WERI-Rb-1 (cell line): ENCODE measurements at regions not wholly inside any gene's neighbourhood (a gene's known extent, or its start where the extent isn't known, plus 50 kb on each side); places are given as distances from the start of the nearest gene placed in this dataset.

Experiments
- DNase-seq: peaks from one replicate; pipeline ENCODE4 v3.0.0-alpha.2; 2020
- H3K27ac ChIP-seq: fragments of 250-450 bp; sonication (Bioruptor Pico); 2 replicates; pipeline ENCODE4 v1.5.1; 2020; ENCODE audit warnings: mild to moderate bottlenecking, moderate library complexity
- H3K27me3 ChIP-seq: fragments of 250-450 bp; sonication (Bioruptor Pico); 2 replicates; pipeline ENCODE4 v1.5.1; 2021; ENCODE audit warnings: mild to moderate bottlenecking, low read depth, moderate library complexity; ENCODE audit not compliant: insufficient read depth, severe bottlenecking
- H3K36me3 ChIP-seq: fragments of 250-450 bp; sonication (Bioruptor Pico); 2 replicates; pipeline ENCODE4 v1.5.1; 2020; ENCODE audit warnings: mild to moderate bottlenecking, moderate library complexity
- H3K4me3 ChIP-seq: 2 replicates; pipeline ENCODE4 v1.5.1; 2011; ENCODE audit warnings: low read depth, mild to moderate bottlenecking, control low read depth, low read length
- H3K9me3 ChIP-seq: fragments of 250-450 bp; sonication (Bioruptor Pico); 2 replicates; pipeline ENCODE4 v1.5.1; 2021; ENCODE audit warnings: mild to moderate bottlenecking, moderate library complexity; ENCODE audit not compliant: severe bottlenecking
- TF ChIP-seq, protein P1 (sequence below): IDR thresholded peaks from 2 replicates; pipeline ENCODE4 v1.5.1; 2011; ENCODE audit warnings: low read depth, mild to moderate bottlenecking, control low read depth, inconsistent platforms, low read length

DNA sequence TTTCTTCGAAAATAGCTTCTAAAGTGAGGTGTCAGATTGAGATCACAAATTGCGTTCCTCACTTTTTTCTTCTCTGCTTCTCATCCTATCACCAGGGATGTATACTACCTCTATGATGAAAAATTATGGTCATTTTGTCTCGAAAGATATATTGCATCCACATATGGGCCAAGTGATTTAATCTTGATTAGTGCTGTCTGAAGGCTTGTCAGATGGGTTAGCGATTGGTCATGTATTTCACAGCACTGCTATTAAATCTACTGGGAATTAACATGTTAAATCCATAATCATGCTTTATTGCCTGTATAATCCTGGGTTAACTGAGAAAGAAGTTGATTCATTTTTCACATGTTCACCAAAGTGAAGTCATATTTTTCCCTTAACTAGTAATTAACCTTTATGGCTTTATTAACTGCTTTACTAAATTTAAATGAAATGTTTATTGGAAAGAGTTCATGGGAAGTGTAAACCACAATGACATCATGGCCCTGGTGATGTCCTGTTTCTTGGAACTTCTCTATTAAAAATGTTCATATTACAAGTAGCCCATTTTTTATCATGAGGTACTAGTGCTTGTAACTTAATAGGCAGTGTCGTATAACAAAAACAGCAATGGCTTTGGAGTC lies 193.3 kb downstream of the SMC2 start:
- TF ChIP-seq, protein P1, sequence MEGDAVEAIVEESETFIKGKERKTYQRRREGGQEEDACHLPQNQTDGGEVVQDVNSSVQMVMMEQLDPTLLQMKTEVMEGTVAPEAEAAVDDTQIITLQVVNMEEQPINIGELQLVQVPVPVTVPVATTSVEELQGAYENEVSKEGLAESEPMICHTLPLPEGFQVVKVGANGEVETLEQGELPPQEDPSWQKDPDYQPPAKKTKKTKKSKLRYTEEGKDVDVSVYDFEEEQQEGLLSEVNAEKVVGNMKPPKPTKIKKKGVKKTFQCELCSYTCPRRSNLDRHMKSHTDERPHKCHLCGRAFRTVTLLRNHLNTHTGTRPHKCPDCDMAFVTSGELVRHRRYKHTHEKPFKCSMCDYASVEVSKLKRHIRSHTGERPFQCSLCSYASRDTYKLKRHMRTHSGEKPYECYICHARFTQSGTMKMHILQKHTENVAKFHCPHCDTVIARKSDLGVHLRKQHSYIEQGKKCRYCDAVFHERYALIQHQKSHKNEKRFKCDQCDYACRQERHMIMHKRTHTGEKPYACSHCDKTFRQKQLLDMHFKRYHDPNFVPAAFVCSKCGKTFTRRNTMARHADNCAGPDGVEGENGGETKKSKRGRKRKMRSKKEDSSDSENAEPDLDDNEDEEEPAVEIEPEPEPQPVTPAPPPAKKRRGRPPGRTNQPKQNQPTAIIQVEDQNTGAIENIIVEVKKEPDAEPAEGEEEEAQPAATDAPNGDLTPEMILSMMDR, result no peak
- Histone ChIP-seq H3K4me3 (no peak overlapping the region), H3K27ac (no peak overlapping the region), H3K27me3 (no peaks in the 10 kb centered on the region), H3K36me3 (no peaks in the 10 kb centered on the region), H3K9me3 (no peaks in the 10 kb centered on the region)
- DNase-seq, result no peak

DNA sequence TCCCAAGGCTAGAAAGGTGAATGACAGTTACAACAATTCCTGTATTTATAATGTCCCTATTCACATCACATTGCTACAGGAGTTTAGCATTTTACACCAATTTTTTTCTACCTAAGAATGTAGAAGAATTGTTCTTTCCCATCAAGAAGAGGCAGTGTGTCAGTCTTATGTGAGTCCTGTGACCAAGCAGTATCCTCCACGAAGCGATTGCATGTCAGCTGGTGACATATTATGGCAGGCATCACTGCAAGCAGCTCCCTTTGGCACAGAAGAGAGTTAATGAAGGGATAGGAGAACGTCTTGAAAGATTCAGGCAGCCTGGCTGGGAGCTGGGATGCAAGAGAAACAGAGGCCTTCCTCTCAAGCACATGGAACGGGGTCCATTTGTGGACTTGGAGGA lies 199.8 kb downstream of the SMC2 start:
- Histone ChIP-seq H3K36me3 (no peaks in the 10 kb centered on the region), H3K27me3 (no peaks in the 10 kb centered on the region), H3K27ac (no peak overlapping the region), H3K9me3 (no peaks in the 10 kb centered on the region), H3K4me3 (no peak overlapping the region)
- no peak for DNase-seq
- TF ChIP-seq, protein P1, result no peak

DNA sequence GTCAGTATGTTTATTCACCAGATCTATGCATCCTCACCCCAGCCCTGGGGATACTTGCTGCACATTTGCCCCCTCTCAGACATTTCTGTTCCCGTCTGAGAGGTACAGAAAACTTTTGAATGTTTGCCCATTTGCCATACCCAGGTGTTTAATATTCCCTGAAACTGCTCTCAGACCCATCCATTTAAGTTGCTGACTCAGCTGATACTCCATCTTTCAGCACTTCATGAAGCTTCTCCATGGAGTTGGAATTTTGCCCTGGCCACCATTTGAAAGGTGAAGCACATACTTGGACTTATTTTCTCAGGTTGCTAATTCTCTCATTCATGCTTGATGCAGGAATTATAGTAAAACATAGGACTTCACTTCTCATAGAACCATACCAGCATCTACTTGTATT lies 203.9 kb upstream of the OR13F1 start:
- DNase-seq, result no peak
- TF ChIP-seq, protein P1, result no peak
- no peak overlapping the region for H3K4me3 ChIP-seq
- no peaks in the 10 kb centered on the region for H3K36me3 ChIP-seq
- H3K27ac ChIP-seq, result no peak overlapping the region
- H3K9me3 ChIP-seq, result no peaks in the 10 kb centered on the region
- H3K27me3 ChIP-seq, result no peaks in the 10 kb centered on the region

DNA sequence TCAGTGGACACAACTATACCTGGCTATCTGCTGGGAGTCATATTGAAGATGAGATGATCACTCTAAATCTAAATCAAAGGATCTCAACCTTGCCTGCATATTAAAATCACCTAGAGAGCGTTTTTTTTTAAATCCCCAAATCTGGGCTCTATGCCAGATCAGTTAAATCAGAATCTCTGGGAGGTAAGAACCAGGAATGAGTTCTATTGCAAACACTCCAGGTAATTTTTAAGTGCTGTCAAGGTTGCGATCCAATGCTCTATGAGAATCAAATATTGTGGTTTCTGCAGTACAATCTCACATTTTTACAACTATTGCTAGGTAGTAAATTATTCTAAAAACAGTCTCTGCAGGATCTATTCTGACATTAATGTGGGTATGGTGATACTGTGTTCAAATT lies 202.3 kb upstream of the OR13F1 start:
- no peaks in the 10 kb centered on the region for H3K36me3 ChIP-seq
- TF ChIP-seq, protein P1, result no peak
- H3K27ac ChIP-seq, result no peak overlapping the region
- no peaks in the 10 kb centered on the region for H3K9me3 ChIP-seq
- H3K27me3 ChIP-seq, result no peaks in the 10 kb centered on the region
- H3K4me3 ChIP-seq, result no peak overlapping the region
- DNase-seq, result no peak

DNA sequence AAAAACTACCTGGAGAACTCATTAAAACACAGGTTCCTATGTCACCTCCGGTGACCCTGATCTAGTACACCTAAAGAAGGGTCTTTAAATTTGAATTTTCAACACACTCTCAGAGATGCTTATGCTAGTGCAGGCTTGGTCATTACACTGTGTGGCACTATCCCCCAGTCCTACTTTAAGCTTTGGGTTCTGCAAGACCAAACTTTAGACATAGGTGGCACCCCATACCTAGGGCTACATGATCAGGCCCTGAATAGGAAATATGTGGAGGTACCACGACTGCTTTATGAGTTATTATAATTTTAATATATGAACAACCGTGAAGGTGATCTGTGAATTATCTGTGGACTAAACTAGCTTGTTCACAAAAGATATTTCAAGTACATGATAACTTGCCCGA lies 201.3 kb upstream of the OR13F1 start:
- Histone ChIP-seq H3K27ac (no peak overlapping the region), H3K4me3 (no peak overlapping the region), H3K27me3 (no peaks in the 10 kb centered on the region), H3K9me3 (no peaks in the 10 kb centered on the region), H3K36me3 (no peaks in the 10 kb centered on the region)
- TF ChIP-seq, protein P1, result no peak
- no peak for DNase-seq

DNA sequence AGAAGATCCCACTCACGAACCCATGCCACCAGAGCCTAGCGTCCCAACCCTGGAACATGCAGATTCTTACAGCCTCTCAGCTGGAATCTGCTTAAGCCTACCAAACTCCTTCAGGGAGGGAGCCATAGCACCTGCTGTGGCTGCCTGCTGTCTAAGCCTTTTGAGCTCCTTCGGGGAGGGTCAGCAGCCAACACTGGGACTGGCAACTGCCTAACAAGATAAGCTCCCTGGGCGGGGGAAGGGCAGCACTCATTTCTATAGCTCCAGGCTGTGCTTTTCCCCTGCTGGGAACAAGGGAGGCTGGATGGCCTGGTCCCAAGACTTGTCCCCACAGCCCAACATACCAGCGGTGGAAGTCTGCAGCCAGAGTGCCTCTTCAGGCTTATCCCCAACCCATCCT lies 199.1 kb upstream of the OR13F1 start:
- H3K27me3 ChIP-seq, result no peaks in the 10 kb centered on the region
- no peaks in the 10 kb centered on the region for H3K36me3 ChIP-seq
- H3K4me3 ChIP-seq, result no peak overlapping the region
- peak; percentile 87 for DNase-seq
- TF ChIP-seq, protein P1, result no peak
- no peaks in the 10 kb centered on the region for H3K9me3 ChIP-seq
- H3K27ac ChIP-seq, result no peak overlapping the region
